DMS79 treated with DMSO at 0.1 percent for 48 hours (cell line): ENCODE measurements at regions not wholly inside any gene's neighbourhood (a gene's known extent, or its start where the extent isn't known, plus 50 kb on each side); places are given as distances from the start of the nearest gene placed in this dataset.

Source experiments
- DNase-seq: peaks from one replicate; lab custom pipeline; 2025; lab: John Stamatoyannopoulos, UW

DNA sequence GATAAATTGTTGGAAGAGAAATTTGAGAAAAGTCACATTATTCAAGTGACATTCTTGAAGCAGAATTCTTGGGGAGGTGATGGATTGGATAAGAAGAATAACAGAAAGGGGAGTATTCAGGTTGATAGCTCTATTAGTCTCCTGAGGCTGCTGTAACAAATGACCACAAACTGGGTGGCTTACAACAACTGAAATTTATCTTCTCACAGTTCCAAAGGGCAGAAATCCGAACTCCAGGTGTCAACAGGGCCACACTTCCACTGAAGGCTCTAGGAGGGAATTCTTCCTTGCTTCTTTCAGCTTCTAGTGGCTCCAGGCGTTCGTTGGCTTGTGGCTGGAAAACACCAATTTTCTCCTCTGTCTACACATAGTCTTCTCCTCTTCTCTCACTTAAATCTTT lies 99.8 kb downstream of the TES start:
- no peak for DNase-seq

DNA sequence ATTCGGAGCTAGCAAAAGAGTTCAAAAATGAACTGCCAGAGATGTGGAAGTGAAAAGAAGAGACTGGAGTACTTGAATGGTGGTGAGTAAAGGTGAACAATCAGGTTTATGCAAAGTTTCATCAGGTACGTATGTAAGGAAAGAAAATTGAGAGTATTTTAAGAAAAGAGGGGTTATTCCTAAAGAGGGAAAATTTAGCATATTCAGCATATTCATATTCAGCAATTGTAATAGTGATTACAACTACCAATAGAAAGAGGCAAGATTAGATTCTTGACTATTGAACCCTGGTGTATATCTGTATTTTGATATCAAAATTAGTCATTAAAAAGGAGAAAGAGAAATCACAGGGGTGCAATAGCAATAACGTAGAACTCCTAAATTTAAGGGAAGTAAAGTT lies 100.9 kb downstream of the TES start:
- no peak for DNase-seq

DNA sequence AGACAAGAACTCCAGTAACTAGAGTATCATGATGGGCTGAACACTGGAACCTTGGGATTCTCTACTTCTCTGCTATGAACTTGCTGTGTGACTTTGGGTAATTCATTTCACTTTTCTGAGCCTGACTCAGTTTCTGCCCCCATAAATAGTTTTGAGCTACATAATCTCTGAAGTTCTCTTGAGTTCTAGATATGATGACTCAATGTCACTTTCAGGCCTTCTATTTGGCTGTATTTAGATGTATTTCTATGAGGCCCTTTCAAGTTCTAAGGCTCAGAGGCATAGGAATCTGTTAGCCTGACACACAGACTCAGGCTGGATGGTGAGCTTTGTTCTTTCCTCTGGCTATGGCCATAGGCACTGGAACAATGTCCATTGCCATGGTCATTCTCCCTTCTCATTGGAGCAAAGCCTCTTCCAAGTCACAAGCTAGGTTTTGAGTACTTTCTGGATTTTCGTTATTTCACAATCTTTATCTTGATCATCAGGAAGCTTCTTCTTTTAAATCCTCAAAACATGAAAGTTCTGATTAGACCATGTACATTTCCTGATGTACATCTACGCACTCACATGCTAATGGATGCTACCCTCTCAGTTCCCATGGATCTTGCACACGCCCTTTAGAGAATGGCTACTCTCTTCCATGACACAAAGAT lies 101.6 kb downstream of the TES start:
- DNase-seq = peak; percentile 84

DNA sequence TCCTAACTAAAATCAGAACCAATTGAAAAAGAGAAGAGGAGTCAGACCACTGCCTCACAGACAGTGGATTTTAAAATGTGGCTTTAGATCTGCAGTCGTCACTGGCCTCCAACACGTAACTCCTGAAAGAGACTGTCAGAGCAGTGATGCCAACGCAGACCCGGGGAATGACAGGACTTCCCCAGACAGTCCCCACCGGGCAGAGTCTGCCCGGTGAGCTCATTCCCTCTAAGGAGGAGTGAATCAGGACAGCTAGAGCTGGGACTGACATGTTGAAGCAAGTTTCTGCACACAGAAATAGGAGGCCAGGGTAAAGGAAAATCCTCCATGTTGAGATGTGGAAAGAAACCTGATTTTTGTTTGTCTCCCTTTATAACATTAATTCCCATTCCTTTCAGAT lies 105.0 kb downstream of the TES start:
- no peak for DNase-seq

DNA sequence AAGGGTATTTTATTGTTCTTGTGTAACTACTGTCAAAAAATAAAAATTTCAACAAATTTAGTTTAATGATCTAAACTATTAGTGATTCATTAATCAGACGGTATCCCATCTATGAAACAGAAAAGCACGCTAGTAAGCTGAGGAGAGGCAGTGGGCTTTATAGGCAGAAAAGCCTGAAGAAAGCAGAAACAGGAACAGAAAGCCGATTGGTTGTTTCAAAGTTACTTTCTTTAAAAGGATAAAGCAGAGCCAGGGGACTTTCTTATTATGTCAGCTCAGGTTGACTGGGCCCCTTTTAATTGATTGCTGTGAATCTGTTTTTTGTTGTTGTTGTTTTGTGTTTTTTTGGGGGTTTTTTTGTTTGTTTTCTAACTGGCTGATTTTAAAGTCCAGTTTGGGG lies 105.5 kb downstream of the TES start:
- no peak for DNase-seq

DNA sequence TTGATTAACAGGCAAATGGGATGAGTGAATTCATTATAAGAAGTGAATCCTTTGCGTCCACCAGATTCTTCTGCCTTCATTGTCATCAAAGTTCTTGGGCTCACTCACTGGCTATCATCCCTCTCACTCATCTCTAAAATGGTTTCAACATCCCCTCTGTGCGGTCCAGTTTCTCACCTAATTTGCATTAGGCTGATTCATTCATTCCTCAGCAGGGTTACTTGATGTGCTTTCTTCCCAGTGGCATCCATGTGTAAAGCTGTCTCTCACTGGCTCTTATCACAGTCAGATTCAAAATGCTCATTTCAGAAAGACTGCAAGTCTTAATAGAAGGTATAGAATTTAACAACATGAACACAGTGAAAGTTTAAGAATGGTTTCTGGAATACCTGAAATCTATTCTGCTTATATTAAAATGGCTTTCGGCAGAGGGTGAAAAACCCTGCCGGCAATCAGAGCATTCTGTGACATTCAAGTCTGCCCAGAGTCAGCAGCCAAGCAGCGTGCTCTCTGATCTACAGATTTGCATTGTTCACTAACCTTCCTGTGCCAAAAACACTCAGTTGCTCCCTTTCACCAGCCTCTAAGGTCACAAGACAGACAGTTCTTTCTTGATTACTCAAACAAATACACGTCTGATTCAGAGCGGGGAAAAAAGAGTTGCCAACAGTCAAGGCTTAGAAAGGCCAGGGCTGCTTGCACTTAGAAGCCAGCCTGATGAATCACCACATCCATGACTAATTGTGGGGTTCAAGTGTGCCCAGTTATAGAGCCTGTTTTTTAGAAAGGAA lies 106.7 kb downstream of the TES start:
- no peak for DNase-seq

DNA sequence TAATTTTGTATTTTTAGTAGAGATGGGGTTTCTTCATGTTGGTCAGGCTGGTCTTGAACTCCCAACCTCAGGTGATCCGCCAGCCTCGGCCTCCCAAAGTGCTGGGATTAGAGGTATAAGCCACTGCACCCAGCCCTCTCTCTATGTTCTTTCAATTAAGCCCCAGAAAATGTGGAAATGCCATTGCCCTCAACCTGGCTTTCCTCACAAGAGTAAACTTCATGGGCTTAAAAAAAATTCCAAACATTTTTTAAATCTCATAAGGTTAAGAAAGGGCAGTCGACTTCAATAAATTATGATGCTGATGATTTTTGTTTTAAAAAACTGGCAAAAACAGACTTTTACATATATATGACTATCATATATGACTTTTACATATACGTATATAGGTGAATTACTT lies 107.6 kb downstream of the TES start:
- DNase-seq = no peak

DNA sequence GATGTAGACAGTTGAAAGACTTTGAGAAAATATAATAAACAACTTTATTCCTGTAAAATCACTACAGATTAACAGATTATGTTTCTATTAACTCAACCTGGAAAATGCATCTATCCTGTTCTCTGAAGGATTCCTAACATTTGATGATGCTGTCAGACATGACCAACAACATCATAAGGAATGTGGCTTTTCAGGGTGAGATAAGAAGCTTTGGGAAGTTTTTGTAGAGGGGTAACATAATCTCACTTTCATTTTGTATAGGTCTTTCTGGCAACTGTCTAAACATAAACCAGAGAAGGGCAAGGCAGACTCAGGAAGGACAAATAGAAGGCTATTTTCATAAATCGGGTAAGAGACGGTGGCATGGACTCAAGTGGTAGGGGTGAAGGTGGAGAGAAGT lies 112.2 kb downstream of the TES start:
- no peak for DNase-seq

DNA sequence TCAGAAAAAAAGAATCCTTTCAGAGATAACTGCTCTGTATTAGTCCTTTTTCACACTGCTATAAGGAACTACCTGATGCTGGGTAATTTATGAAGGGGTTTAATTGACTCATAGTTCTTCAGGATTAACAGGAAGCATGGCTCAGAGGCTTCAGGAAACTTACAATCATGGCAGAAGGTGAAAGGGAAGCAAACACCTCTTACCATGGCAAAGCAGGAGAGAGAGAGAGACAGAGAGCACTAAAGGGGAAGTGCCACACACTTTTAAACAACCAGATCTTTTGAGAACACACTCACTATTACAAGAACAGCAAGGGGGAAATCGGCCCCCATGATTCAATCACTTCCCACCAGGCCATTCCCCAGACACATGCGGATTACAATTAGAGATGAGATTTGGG lies 114.2 kb downstream of the TES start:
- DNase-seq = no peak

DNA sequence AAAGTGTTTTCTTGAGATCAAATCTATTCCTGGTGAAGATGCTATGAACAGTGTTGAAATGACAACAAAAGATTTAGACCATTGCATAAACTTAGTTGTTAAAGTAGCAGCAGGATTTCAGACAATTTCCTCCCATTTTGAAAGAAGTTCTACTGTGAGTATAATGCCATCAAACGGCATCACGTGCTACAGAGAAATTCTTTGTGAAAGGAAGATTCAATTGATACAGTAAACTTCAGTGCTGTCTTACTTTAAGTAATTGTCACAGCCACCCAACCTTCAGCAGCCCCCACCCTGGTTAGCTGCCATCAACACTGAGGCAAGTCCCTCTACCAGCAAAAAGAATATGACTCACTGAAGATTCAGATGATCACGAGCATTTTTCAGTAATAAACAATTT lies 115.2 kb downstream of the TES start:
- no peak for DNase-seq

DNA sequence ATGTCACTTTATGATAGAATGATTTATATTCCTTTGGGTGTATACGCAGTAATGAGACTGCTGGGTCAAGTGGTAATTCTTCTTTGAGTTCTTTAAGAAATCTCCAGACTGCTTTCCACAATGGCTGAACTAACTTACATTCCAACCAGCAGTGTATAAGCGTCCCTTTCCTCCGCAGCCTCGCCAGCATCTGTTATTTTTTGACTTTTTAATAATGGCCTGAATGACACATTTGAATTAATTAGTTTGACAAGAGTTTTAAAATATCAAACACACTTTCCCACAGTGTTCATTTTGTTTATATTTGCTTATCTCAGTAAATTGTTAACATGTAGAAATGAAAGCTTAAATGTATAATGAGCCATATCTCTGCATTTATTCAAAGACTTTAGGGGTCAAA lies 116.8 kb downstream of the TES start:
- no peak for DNase-seq

DNA sequence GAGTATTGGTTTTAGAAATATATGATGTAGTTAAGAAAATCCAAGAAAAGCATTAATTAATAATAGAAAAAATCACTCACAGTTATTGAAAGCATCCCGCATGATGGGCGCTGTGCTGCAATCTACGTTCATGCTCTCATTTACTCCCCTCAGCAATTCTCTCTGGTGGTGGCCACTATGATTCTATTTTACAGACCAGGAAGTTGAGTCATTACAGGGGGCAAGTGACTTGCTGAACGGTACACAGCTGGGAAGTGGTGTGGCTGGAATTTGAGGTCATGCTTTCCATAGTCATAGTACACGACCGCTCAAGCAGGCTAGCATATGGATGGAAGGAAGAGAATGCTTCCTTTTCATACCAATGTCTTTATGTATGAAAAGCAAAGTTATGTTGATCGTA lies 117.4 kb downstream of the TES start:
- DNase-seq = no peak

DNA sequence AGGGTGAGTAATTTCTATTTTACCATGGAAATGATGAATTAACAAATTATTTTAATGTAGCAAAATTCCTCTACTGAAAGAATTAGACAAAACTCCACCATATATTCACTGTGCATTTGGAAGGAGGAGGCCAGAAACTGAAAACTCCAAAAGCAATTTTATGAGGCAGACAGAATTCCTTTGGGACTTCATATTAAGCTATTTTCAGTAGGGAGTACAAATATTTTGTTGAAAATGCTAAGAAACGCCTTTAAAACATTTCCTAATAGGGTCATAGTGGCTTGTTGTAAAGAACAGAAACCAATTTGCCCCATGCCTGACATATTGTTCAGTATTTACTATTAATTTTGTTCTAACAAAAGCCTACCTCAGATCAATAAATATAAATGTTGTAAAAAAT lies 117.8 kb downstream of the TES start:
- DNase-seq = no peak

DNA sequence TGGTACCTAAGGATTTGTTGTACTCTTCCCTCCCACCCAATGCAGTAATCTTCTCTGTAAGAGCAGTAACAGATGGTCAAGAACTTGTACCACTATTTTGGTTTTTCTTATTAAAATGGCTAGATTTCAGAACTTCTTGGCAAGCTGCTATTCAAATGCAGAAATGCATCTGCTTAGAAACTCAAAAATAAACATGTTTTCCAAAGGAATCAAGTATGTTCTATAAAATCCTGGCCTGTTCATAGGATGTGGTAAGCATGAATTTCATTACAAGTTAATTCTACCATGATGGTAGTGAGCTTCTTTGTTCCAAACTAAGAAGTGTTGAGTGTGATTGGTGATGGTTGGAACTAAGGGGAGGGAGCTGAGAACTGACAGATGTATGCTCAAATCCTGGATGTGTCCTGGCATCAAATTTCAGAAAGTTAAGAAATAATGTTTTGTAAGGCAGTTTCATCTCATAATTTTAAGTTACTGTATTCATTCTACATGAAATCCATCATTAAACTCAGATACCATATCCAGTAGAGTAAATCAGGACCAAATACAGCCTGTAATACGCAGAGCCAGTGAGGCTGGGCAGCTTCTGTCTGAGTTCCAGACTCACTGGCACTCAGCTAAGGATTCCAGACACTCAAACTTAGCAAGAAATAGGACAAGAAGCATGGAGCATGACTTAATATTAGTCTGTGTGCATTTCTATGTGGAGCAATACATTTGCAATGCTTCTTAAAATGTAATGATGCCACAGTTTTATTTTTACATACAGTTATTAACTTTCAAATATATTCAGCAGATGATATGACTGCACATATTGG lies 119.6 kb downstream of the TES start:
- no peak for DNase-seq

DNA sequence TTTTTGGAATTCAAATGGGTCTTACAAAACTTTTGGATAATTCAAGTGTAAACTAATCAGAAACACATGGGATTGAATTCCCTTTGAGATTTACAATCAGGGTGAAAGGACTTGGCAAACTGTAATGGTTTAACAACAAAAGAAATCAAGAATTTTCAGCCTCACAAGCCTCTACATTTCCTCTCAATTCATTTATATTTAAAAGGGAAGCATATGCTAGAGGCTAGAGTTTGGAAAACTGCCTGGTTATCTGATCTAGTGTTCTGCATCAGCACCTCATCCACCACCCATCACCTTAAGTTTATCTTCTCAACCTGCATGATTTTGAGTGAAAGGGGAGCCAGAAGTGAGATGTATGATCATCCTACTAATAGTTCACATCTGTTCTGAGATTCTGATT lies 120.7 kb downstream of the TES start:
- no peak for DNase-seq

DNA sequence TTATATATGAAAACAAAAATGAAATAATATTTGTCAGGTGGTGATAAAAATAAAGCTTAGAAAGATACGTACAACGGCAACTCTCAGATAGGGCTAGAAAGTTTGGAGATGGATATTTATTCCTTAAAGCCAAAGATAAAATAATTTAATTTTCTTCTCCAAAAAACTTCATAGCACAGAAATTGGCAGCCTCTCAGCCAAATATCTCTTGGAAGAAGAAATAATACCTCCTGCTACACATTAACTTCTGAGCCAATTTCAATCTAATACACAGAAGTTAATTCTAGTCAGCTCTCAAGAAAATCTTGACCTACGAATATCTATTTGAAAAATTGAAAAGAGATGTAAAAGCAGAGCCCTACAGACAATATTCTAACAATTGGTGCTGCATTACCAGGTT lies 122.4 kb downstream of the TES start:
- no peak for DNase-seq

DNA sequence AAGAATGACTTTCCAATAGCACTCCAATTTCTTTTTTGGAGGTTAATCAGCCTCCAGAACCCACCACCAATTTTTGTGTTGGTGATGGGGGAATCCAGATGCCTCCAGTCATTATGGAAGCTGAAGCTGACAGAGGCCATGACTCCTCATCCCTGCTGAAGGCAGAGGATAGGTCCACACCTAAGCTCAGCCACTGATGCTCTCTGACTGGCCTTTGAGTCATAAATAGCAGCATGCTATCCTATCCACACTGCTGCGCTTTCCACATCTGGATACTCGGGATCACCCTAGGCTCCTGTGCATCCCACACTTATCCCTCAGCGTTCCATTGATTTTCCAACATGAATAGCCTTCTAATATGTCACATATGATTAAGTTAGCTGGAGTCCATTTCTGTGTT lies 124.2 kb downstream of the TES start:
- DNase-seq = no peak

DNA sequence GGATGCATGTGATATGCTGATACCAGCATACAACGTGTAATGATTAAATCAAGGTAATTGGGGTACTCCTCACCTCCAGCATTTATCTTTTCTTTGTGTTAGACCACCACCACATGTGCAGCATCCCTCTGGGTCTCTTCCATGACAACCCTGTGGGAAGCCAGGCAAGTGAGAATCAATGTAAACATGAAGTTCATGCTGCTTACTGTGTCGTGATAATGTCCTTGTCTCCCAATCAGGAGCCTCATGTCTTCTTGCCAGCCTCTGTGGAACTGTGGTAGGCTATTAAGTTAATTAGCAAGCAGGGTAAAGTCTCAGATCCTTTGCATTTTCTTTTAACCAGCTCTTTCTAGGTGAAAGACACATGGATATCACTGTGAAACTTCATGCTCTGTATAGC lies 126.7 kb downstream of the TES start:
- DNase-seq = no peak

DNA sequence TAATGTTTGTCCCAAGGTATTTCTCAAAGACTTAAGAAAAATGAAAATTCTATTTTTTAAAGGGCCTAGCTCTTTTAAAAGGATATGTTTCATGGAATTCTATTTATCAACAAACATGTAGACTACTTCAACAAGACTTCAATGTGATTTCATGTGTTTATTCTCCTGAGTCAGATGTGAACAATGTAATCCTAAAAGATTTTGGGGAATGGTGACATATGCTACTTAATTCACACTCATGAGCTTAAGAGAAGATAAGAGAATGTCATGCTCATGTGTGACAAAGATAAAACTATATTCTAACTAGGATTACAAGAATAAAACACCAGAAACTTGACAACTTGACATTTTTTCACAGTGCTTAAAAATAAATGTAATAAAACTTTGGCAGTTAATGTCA lies 127.5 kb downstream of the TES start:
- DNase-seq = no peak

DNA sequence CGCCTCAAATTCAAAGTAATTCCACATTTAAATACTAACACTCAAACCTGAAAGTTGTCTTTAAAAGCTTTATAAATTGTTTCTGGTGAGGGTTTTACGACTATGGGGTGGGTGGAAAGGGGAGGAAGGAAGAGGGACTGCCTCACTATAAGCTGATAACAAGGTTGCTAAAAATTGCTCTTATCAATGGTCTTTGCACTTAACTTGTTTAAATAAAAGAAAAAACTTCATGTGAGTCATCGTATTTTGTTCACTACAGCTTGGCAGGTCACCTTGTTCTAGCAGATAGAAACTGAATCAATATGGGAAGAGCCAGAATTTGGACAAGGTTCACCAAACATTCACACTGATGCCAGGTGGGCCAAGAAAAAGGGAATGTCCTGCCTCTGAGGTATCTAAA lies 129.2 kb downstream of the TES start:
- DNase-seq = no peak

DNA sequence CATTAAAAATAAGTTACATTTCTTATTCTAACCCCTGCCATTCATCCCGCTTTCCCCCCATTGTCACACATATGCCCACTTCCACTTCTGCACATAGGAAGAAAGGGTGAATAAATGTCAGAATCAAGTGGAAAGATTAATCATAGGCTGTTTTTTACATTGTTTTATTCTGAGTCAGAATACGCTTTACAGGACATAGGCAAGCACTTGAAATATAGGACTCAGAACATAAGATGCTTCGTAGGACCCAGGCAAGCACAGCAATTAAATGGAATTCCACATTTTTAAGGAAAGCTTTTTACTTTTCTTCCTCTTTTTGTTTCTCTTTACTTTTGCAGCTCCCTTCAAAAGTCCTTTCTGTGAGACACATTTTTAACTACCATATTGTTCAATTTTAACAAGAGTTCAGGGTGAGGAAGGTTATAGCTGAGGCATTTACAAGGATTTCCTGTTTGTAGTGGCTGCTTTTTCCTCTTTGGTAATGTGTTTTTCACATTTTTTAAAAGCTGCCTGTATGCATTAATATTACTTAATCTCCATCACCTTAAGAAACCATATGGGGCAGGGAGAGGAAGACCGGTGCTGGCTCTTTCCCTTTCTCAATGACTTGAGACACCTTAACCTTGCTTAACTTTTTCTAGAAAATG lies 130.0 kb downstream of the TES start:
- DNase-seq = no peak
